ENCODE measurements at regions not wholly inside any gene's neighbourhood (a gene's known extent, or its start where the extent isn't known, plus 50 kb on each side); places are given as distances from the start of the nearest gene placed in this dataset.

GRCh38 chr6:101294051-101294638 is 99.4 kb upstream of the GRIK2 start:
- TF ChIP-seq CTCF (IDR thresholded peaks at IDR 0.05) (no peak), POLR2A (IDR thresholded peaks at IDR 0.05) (no peak)

Measured in right lobe of liver (tissue), 4 donors.